Lung microvascular endothelial cell (primary cell): ENCODE measurements at regions not wholly inside any gene's neighbourhood (a gene's known extent, or its start where the extent isn't known, plus 50 kb on each side); places are given as distances from the start of the nearest gene placed in this dataset.
"Not testable (repeated sequence)": the region's sequence is repeated elsewhere in the genome, so short reads cannot be mapped to it uniquely, and the experiment has no call there.

ENCODE experiments used
- DNase-seq, 2 donors: peaks; one replicate each; pipeline versions ENCODE4 v3.0.0 to v3.0.0-alpha.2; 2010; ENCODE audit warnings: low read depth in 2 of 2

GRCh38 chr16:35102780-35103403 lies 1643.5 kb downstream of the TP53TG3F start:
- DNase-seq = no peak

- DNase-seq = not testable (repeated sequence)
Measured at GRCh38 chr16:35111772-35112171, 1652.4 kb downstream of the TP53TG3F start.

- no peak for DNase-seq
Measured at GRCh38 chr16:35131429-35131828, 1672.0 kb downstream of the TP53TG3F start.

GRCh38 chr16:35134471-35134870 lies 1675.1 kb downstream of the TP53TG3F start:
- no peak for DNase-seq

GRCh38 chr16:35140293-35140986 lies 1681.0 kb downstream of the TP53TG3F start:
- no peak for DNase-seq

- no peak for DNase-seq
Measured at GRCh38 chr16:35141303-35141702, 1681.9 kb downstream of the TP53TG3F start.

GRCh38 chr16:35142147-35142808 lies 1682.9 kb downstream of the TP53TG3F start:
- DNase-seq = no peak

- DNase-seq = no peak
Measured at GRCh38 chr16:35142809-35143192, 1683.4 kb downstream of the TP53TG3F start.

- DNase-seq = no peak
Measured at GRCh38 chr16:35144212-35144932, 1685.0 kb downstream of the TP53TG3F start.

- no peak for DNase-seq
Measured at GRCh38 chr16:35146031-35146710, 1686.8 kb downstream of the TP53TG3F start.

GRCh38 chr16:35146723-35147458 lies 1687.5 kb downstream of the TP53TG3F start:
- no peak for DNase-seq

- no peak for DNase-seq
Measured at GRCh38 chr16:35147556-35148504, 1688.4 kb downstream of the TP53TG3F start.

GRCh38 chr16:35148748-35149147 lies 1689.3 kb downstream of the TP53TG3F start:
- DNase-seq = no peak

GRCh38 chr16:35149550-35149949 lies 1690.1 kb downstream of the TP53TG3F start:
- no peak for DNase-seq

- DNase-seq = no peak
Measured at GRCh38 chr16:35150805-35151312, 1691.4 kb downstream of the TP53TG3F start.

- DNase-seq = no peak
Measured at GRCh38 chr16:35152067-35152627, 1692.7 kb downstream of the TP53TG3F start.

GRCh38 chr16:35154627-35155026 lies 1695.2 kb downstream of the TP53TG3F start:
- DNase-seq = no peak

GRCh38 chr16:35157549-35157948 lies 1698.1 kb downstream of the TP53TG3F start:
- DNase-seq = not testable (repeated sequence)

GRCh38 chr16:35169324-35169723 lies 1709.9 kb downstream of the TP53TG3F start:
- DNase-seq = not testable (repeated sequence)
